IPS-18c (cell line): ENCODE measurements at regions not wholly inside any gene's neighbourhood (a gene's known extent, or its start where the extent isn't known, plus 50 kb on each side); places are given as distances from the start of the nearest gene placed in this dataset.

Experiments used
- H3K4me3 ChIP-seq: 2 replicates; pipeline ENCODE4 v1.7.0; 2013; ENCODE audit warnings: low read depth, mild to moderate bottlenecking, low read length, moderate library complexity; ENCODE audit not compliant: insufficient read depth
- H3K9me3 ChIP-seq: one replicate; pipeline ENCODE4 v1.6.1; 2013; ENCODE audit warnings: mild to moderate bottlenecking, low read length, moderate library complexity; ENCODE audit not compliant: control insufficient read depth, insufficient read depth

DNA sequence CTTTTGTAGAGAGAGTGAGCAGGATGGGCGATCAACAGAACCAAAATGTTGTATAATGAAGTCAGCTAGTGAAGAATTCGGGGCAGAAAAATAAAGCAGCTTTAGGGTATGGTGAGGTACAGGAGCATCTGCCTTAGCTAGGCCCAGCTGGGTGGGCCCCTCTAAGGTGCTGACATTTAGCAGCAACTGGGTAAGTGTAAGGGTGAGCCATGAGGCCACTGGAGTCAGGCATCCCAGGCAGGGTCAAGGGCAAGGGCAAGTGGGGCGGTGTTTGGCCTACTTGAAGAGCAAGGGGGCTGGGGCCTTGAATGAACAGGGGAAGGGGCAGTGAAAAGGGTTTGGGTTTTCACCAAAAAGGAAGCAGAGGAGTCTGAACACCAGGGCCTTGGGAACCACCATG is 583.6 kb downstream of the BCL11B start:
- Histone ChIP-seq H3K4me3 (no peak overlapping the region), H3K9me3 (no peaks in the 10 kb centered on the region)

- H3K4me3 ChIP-seq = no peak overlapping the region
- H3K9me3 ChIP-seq = no peaks in the 10 kb centered on the region
Observed at GRCh38 chr14:98689951-98690350, 582.0 kb downstream of the BCL11B start.

DNA sequence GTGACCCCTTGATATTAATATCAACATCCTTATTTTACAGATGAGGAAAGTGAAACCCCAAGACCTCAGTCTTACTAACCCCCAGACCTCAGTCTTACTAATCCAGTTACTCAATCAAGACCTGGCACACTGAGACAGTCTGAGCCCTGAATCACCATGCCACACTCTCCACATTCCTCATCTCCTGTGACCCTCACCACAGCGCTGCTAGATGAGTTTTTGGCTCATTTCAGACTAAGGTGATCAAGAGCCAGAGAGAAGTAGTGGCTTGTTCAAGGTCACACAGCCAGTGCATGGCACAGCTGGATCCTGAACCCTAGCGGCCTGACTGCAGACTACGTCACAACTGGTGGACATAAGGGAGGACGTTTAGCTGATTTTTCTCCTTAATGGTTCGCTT is 579.2 kb downstream of the BCL11B start:
- no peaks in the 10 kb centered on the region for H3K9me3 ChIP-seq

DNA sequence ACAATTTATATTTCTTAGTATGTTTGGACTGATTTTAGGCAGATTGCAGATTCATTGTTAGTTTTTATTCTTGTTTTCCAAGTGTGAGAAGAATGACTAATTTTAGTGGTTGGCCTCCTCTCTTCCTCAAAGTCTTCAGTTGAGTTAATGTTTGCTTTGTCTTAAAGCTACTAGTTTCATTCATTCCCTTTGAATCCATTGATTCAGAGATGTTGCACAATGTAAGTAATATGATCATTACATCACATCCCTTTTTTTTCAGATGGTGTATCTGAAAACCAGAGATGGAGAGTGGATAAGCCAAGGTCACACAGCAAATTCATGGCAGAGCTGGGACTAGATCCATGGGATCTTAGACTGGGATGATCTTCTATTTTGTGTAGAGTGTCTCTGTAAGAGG is 577.5 kb downstream of the BCL11B start:
- no peak overlapping the region for H3K4me3 ChIP-seq
- H3K9me3 ChIP-seq = no peaks in the 10 kb centered on the region

More for the DNA sequence above, 579.2 kb downstream of the BCL11B start:
- no peak overlapping the region for H3K4me3 ChIP-seq

- Histone ChIP-seq H3K4me3 (no peak overlapping the region), H3K9me3 (no peaks in the 10 kb centered on the region)
Observed at GRCh38 chr14:98695809-98696208, 576.2 kb downstream of the BCL11B start.

GRCh38 chr14:98698341-98698740 is 573.7 kb downstream of the BCL11B start:
- Histone ChIP-seq H3K4me3 (no peak overlapping the region), H3K9me3 (no peaks in the 10 kb centered on the region)

DNA sequence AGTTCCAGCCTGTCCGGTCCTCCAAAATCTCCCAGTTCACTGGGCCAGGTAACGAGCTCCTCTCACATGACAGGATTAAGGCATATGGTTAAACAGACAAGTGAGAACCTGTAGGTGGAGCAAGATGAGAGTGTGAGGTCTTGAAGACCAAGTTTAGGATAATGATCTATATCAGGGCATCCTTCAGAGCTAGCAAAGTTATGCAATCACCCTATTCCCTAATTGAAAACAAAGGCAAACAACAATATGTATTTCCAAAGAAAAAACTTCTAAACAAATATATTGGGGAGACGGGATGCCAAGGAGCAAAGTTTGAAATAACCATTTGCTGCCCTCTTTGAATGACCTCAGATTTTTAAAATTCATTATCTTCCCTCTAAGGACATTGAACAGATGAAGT is 571.2 kb downstream of the BCL11B start:
- H3K9me3 ChIP-seq = no peaks in the 10 kb centered on the region
- H3K4me3 ChIP-seq = no peak overlapping the region; the same call in 1 of the 2 replicates

DNA sequence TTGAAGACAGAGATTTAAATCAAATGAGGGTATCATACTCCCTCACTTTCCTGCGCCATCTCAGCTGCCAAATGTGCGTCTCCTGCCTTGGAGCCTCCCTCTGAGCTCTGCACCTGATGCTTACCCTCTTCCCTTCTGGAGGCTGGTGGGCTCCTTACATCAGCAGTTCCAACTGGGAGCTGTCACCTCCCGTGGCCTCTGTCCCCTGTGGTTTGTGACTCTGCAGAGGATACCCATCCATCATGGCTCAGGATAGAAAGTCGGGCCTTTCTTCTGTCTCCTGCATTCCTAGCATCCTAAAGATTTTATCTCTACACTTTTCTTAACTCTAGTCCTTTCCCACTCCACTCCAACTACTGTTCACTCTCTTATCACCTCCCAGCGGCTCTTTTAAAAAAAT is 570.6 kb downstream of the BCL11B start:
- Histone ChIP-seq H3K4me3 (no peak overlapping the region), H3K9me3 (no peaks in the 10 kb centered on the region)

GRCh38 chr14:98704441-98704840 is 567.6 kb downstream of the BCL11B start:
- Histone ChIP-seq H3K4me3 (no peak overlapping the region), H3K9me3 (no peaks in the 10 kb centered on the region)

DNA sequence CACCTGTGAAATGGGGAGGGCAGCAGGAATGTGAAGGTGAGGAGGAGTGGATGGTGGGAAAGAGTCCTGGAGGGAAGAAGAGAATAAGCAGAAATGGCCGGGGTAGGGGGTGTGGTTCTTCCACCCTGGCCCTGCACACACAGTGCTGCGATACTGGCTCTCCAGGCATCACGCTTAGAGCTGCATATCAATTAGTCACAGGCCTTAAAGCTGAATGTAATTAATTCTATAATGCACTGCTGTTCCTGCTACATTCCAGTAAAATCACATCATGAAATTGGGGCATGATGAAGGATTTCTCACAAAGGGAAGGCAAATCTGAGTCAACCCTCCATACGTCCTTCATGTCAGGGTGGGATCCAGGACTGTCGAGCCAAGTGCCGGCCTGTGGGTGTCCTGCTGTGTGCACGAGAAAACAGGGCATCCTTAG is 566.1 kb downstream of the BCL11B start:
- H3K4me3 ChIP-seq = no peak overlapping the region
- no peaks in the 10 kb centered on the region for H3K9me3 ChIP-seq

DNA sequence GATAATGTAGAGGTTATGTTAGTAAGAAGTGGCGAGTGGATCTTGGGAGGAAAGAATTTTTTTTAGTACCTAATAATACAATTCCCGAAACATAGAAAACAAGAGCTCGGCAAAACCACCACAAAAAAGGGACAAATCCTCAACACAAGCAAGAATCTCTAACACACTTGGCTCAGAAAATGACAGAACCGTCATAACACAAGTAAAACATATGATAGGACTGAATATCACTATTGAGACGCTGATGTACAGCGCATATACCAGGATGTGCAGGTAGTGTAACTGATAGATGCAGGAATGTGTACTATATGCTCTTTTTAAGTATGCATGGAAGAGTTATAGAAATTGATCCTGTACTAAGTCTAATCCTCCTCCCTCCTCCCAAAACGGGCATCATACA is 564.5 kb downstream of the BCL11B start:
- Histone ChIP-seq H3K4me3 (no peak overlapping the region), H3K9me3 (no peaks in the 10 kb centered on the region)

GRCh38 chr14:98708555-98708954 is 563.4 kb downstream of the BCL11B start:
- Histone ChIP-seq H3K4me3 (no peak overlapping the region), H3K9me3 (no peaks in the 10 kb centered on the region)

DNA sequence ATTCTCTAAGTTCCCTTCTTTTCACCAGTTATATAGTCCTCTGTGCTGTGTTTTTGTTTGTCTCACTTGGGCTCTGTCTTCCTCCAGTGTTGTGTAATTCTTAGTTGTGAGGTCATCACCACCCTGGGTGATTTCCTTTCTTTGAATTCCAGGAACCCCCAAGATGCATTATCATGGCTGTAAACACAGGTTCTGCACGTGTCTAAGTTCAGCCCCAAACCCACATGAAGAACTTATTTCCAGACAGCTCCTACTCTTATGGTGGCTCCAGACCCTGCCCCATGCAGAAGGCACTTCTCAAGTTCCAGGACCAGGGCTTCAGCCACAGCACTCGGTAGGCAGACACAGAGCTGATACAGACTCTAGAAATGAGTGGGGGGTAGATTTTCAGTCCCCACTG is 560.5 kb downstream of the BCL11B start:
- no peaks in the 10 kb centered on the region for H3K9me3 ChIP-seq

GRCh38 chr14:98714626-98715425 is 557.2 kb downstream of the BCL11B start:
- H3K9me3 ChIP-seq = no peaks in the 10 kb centered on the region

More for the DNA sequence above, 560.5 kb downstream of the BCL11B start:
- no peak overlapping the region for H3K4me3 ChIP-seq

GRCh38 chr14:98716133-98716532 is 555.9 kb downstream of the BCL11B start:
- Histone ChIP-seq H3K4me3 (no peak overlapping the region), H3K9me3 (no peaks in the 10 kb centered on the region)

More at GRCh38 chr14:98714626-98715425, 557.2 kb downstream of the BCL11B start:
- no peak overlapping the region for H3K4me3 ChIP-seq

GRCh38 chr14:98721061-98721460 is 550.9 kb downstream of the BCL11B start:
- H3K9me3 ChIP-seq = no peaks in the 10 kb centered on the region
- no peak overlapping the region for H3K4me3 ChIP-seq

- H3K9me3 ChIP-seq = no peaks in the 10 kb centered on the region
- H3K4me3 ChIP-seq = no peak overlapping the region
Observed at GRCh38 chr14:98724734-98725133, 547.3 kb downstream of the BCL11B start.

- no peaks in the 10 kb centered on the region for H3K9me3 ChIP-seq
- no peak overlapping the region for H3K4me3 ChIP-seq
Observed at GRCh38 chr14:98725191-98725590, 546.8 kb downstream of the BCL11B start.

DNA sequence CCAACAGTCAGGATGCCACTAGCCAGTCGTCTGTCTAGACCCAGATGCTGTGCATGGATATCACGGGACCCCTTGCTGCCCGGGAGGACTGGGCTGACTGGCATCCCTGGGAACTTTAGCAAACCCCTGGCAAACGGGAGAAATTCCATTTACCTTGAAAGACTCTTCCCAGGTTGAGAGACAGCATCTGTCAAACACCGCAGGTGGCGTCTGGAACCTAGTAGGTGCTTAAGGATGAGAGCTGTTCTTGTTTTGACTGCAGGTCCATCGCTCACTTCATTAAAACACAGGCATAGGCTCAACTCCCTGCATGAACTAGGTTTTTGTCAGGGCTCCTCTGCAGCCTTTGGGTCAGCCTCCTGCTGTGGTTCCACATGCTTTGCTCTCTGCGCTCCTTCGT is 546.3 kb downstream of the BCL11B start:
- H3K9me3 ChIP-seq = no peaks in the 10 kb centered on the region
- no peak overlapping the region for H3K4me3 ChIP-seq
